Transverse colon (tissue), 3 donors: ENCODE measurements at regions not wholly inside any gene's neighbourhood (a gene's known extent, or its start where the extent isn't known, plus 50 kb on each side); places are given as distances from the start of the nearest gene placed in this dataset.

Source experiments
- EP300 ChIP-seq: sonication (generic); formaldehyde crosslinking; IDR thresholded peaks from one replicate; pipeline ENCODE4 v1.6.1; 2017; ENCODE audit warnings: antibody characterized with exemption, low read depth
- POLR2A ChIP-seq: fragments of 450-650 bp; IDR thresholded peaks from one replicate; pipeline ENCODE4 v1.6.1; 2016; ENCODE audit warnings: antibody characterized with exemption, mild to moderate bottlenecking, moderate library complexity
- TF ChIP-seq, protein P1 (sequence below), 5 experiments: fragments of 200-600 bp in 3 of 5; fragments of 450-650 bp in 2 of 5; sonication (generic) in 3 of 5; IDR thresholded peaks; 1 replicate in 2 of 5; 2 replicates in 3 of 5; pipeline ENCODE4 v1.5.1; 2016 to 2017; ENCODE audit warnings: antibody characterized with exemption in 5 of 5, inconsistent platforms in 3 of 5, mild to moderate bottlenecking in 2 of 5, moderate library complexity in 1 of 5

- TF ChIP-seq POLR2A = no peak
- no peak for TF ChIP-seq EP300
- TF ChIP-seq, protein P1, sequence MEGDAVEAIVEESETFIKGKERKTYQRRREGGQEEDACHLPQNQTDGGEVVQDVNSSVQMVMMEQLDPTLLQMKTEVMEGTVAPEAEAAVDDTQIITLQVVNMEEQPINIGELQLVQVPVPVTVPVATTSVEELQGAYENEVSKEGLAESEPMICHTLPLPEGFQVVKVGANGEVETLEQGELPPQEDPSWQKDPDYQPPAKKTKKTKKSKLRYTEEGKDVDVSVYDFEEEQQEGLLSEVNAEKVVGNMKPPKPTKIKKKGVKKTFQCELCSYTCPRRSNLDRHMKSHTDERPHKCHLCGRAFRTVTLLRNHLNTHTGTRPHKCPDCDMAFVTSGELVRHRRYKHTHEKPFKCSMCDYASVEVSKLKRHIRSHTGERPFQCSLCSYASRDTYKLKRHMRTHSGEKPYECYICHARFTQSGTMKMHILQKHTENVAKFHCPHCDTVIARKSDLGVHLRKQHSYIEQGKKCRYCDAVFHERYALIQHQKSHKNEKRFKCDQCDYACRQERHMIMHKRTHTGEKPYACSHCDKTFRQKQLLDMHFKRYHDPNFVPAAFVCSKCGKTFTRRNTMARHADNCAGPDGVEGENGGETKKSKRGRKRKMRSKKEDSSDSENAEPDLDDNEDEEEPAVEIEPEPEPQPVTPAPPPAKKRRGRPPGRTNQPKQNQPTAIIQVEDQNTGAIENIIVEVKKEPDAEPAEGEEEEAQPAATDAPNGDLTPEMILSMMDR (IDR thresholded peaks at IDR 0.05) = no peak
Measured at GRCh38 chr9:129252937-129253802, 75.1 kb upstream of the IER5L start.
